ENCODE measurements at regions not wholly inside any gene's neighbourhood (a gene's known extent, or its start where the extent isn't known, plus 50 kb on each side); places are given as distances from the start of the nearest gene placed in this dataset.
A peak's percentile ranks its signal among the peaks of the same experiment; 100 is the strongest.

DNA sequence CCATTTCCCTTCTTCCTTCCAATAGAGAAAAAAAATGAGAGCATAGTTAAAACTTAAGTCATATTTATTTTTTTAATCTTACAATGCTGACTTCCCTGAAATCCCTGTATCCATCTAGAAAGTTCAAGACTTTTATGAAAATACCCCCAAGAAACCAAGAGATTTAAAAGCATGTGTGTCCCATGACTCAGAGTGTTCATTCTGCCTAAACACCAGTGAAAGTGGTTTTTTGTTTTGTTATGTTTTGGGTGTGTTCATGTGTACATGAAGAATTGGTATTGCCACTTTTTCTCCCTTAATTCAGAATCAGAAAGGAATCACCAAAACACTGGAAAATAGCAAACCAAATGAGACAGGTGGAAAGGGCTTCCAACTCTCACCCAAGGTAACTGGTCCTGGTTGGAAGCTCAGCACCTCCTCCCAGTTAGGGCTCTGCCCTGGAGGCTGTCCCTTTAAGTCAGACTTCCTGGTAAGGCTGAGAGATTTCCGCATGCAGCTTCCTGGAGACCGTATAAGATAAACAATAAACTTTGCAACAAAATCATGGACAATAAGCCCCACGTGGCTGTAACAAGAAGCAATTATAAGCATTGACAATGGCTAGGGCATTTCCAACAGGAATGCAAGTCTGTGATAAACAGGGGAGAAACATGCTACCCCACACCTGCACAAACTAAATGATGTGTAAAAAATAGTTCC, 121.9 kb upstream of the ARHGEF3 start:
- peak; percentile 51 for DNase-seq

DNA sequence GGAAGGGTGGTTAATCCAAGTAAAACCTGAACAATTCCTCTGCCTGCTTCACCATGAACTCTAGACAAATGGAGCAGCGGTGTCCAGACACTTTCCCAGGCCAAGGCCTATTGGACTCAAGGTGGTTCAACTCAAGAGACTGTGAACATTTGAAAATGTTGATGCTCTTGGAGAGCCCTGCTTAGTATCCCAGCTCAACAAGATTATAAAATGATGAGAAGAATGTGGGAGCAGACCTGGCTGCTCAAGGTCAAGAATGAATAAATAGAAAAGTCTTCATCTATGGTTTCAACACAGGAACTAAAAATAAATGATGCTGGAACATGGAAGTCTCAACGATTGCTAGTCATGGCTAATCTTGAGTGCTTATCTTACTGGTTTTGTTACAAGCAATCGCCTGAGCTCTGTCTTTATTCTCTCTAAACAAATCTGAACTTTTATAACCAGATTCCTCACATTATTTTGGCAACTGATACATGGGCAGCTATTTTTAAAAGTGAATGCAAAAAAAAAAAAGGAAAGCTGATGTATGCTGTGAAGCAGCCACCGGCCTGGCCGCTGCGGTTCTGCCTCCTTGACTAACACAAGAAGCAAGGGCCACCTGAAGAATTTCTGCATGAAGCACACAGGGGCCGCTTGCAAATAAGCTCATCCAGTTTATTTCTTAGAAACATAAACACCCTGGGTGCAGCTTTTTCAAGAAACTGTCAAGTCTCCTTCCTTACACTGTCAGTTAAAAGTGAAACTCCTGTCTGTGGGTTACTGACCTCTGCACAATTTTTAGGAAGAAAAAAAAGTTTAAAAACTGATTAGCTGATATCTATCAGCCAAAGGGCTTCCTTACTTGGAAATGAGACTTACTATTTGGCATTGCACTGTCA, 120.1 kb upstream of the ARHGEF3 start:
- peak; percentile 72 for DNase-seq

DNA sequence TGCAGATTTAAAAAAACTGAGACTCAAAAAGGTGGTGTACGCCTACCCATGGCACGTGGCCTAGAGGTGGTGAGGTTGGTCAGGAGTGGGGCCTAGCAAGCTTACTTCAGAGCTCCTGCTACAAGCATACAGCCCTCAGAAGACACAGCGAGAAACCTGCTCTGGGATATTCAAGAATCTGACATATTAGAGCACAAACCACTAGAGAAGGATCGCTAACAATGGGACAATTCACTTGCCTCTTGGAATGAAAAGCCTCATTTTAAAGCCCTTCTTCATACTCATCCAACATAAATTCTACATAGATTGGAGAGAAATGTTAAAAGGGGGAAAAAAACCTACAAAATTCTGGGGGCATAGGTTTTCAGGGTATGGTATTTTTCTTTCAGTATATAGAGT, 118.0 kb upstream of the ARHGEF3 start:
- no peak for DNase-seq

DNA sequence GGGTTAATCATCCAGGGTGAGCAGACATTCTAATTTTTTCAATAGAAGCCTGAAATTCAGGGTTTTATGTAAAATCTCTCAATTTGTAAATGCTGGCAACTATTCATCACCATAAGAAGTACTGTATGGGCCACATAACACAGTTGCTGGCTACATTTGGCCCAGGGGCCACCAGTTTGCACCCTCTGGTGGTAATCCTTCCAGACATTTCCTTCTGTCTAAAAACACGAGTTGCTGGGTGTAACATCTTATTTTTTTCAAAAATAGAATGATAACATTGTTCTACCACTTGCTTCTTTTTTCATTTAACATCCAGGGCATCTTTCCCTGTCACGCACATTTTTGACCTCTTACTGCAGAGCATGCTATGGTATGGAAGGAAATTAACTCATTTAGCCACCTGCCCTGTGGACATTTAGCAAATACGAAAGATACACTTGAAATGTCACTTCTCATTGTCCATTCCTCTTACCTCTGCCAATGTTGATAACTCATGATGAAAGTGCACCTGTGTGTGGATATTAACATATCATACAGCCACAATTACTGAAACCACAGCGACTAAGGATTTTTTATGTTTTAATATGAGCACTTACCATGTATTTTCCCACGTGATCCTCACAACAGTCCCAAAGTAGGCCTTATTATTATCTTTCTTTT, 117.5 kb upstream of the ARHGEF3 start:
- DNase-seq = no peak

DNA sequence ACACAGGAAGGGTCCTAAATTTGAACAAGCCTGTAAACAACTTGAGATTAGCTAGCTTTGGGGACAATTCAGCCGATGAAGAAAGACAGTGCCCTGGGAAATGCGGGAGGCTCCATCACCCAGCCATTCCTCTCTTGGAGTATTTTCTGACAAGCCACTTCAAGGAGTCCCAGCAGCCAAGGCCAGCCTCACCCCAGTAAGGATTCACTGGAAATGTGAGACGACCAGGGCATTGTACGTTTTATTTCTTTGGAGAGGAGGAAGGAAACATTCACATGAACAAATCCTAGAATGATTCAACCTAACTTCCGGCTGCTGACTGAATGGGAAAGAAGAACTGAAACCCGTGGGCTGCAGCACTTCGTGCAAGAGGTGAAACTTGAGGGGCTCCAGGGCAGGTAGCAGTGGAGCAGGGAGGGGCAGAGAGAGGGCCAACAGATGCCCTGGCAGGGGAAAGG, 116.4 kb upstream of the ARHGEF3 start:
- peak; percentile 89 for DNase-seq

DNA sequence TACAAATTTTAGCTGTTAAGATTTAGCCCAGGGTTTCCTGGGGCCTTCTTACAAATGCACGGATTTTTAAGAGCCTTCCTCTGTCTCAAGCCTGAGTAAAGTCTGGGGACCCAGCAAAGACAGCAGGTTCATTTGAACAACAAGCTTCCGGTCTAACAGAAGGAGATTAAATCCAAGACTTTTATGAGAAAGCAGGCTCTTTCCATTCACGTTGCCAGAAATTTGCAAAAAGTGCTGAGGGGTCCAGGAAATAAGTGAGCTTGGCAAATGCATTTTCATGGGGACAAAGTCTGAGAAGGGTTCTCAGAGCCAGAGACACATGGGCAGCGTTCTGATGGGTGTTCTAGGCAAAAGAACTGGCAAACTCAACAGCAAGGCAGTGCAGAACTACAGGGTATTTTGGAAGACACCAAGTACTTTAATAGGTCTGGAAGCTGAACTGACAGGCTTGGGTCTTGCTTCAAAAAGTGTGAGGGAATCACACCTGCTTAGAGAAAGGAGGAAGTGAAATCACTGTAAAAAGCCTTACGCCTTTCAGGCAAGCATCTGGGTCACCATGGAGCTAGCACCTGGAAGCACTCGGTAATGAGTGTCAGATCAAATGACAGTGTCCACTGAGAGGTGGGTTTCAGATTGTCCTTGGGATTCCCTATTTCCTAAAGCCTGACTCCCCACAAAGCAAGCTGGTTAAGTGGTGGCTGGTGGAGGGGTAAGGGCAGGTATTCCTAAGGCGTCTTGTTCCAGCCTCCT, 115.8 kb upstream of the ARHGEF3 start:
- peak; percentile 36 for DNase-seq

DNA sequence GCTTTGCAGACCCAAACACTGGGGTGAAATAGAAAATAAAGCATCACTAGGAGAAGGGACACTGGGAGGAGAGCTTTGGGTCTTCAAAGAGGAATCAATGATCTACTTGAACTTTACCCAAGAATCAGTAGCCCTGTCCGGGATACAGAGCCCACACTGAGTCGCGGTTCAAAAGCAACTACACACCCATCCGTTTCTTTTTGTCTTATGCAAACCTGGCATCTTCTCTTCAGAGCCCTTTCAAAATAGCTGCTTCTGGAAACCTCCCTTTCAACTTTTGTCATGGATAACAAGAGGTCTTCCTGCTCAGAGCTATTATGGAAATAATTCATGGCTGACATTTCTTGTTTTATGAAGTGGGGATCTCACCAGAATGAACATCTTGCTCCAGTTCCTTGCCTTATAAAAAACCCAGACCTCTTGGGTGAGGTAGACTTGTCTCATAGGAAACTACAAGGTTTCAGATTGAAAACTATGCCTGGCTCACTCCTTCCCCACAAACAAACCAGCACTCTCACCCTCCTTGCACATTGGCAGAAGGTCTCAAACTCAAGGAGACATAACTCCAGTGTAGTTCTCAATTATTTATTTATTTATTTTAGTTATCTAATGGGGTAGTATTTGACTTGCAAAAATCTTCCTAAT, 115.1 kb upstream of the ARHGEF3 start:
- peak; percentile 71 for DNase-seq

DNA sequence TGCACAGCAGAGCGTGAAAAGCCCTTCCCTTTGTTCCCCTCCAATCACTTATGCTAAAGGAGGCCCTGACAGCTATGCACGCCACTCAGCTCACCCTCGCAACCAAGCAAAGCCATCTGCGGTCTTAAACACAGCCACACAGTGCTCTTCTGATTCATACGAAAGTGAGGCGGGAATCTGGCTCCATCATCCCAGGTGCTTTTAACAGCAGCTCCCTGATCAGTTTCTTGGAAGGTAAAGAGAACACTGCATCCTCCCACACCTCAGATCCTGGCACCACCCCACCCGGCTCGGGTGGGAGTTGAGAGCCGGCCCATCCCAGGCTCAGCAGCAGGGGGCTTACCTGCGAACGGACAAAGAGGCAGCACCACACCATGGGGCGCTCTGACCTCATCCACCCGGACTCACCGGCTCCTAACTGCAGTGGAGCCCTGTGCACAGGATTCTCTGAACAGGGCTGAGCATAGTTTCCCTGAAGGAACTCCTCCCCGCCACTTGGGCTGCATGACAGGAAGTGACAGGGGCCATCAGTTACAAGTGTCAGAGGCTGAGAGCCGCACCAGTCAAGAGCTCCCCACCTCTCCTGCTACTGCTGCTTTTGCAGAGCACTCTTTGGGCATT, 114.3 kb upstream of the ARHGEF3 start:
- DNase-seq = peak; percentile 88

DNA sequence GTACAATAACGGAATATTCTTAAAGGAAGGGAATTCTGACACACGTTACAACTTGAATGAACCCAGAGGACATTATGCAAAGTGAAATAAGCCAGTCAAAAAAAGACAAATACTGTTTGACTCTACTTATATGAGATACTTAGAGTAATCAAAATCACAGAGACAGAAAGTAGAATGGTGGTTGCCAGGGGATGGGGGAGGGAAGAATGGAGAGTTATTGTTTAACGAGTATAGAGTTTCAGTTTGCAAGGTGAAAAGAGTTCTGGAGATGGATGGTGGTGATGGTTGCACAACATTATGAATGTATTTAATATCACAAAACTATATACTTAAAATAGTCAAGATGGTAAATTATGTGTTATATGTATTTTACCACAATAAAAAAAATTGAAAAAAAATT, 112.9 kb upstream of the ARHGEF3 start:
- peak; percentile 50 for DNase-seq

DNA sequence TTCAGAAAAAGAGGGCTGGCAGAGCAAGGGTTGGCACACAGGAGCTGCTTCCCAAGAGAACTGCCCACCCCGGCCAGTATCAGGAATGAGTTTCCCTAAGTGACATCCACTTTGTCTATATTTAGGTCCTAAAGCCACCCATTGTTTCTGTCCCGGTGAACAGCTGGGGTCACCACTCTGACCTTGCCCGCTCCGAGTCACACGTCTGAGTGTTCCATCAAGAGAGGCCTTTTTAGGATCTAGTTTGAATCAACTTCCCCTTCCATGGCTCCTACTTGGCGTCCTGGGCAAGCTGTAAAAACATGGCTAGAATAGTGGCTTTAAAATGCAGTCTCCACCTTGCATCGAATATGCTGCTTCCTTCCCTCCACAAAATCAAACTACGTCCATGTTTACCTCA, 109.6 kb upstream of the ARHGEF3 start:
- DNase-seq = no peak

DNA sequence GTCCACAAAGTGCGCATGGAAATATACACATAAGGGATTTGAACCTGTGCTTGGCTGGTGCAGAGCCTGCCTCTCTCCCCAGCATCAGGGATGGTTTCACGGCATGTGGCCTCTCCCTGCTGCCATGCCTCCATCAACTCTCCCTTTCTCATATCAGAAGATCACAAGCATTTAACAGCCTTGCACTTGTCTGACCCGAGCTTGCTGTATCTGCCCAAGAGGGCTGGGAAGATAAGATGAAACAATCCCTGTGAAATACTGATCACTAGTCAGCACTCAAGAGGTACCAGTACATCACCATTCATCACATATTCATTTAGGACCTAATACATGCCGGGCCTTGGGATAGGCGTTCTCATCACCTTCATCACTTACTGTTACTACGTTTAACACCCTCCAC, 107.6 kb upstream of the ARHGEF3 start:
- DNase-seq = no peak

DNA sequence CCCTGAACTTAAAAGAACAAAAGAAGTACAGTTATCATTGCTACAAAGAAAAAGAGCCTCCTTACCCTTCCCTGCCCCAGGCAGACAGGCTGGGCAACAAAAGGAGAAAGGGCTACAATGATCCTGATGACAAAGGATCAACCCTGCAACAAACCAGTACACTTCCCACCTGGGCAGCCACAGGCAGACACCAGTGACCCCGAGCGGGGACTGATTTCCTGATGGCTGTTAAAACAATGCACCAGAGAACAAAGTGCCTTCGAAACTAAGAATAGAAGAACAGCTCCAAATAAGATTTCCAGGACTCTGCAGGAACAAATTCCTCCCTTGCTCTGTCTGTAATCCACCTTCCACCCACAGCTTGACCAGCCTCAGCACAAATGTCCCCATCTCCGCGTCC, 106.3 kb upstream of the ARHGEF3 start:
- no peak for DNase-seq

DNA sequence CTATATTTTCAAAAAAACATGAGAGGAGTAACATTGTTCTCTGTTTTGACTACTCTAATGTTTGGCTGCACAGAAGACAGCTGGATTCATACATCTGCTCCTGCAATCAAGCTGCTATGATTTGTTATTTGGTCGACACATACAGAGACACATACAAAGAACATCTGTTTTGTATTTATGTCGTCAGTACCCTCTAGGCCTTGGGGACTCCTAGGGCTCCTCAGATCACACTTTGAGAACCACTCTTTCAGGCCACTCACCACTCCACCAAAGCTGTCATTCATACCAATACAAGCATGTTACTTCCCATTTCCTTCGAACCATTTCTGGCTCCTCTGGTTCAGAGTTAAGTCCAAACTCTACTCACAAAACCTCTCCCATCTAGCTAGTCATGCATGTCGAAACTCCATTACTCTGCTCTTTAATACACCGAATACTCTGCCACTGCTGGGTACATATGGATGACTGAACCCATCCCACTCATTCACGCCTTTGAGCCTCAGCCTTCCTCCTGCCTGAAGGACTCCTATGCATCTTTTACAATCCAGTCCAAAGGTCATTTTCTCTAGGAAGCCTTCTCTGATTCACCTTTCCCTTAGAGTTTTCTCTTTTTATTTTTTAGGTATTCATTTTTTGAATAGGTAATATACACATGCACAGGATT, 102.9 kb upstream of the ARHGEF3 start:
- DNase-seq = no peak

DNA sequence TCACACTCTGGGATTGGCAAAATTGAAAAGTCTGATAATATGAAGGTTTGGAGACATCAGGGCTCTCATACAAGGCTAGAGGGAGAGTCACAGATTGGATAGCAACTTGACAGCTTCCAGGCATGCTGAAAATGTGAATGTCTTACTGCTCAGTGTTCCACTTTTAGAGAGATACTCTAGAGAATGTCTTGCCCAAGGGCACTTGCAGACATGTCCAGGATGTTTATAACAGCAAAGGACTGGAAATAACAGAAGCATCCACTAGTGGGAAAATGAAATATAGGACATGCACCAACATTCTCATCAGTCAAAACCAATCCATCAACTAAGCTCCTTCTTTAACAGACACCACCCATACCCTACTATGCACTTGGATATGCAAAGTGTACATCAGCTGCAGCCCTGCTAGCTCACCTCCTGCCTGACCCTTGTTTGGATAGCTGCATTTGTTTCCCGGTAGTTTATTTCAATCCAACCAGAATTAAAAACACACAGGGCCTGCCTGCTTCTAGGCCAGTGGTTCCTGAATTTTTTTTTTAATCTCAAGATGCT, 101.6 kb upstream of the ARHGEF3 start:
- DNase-seq = no peak

DNA sequence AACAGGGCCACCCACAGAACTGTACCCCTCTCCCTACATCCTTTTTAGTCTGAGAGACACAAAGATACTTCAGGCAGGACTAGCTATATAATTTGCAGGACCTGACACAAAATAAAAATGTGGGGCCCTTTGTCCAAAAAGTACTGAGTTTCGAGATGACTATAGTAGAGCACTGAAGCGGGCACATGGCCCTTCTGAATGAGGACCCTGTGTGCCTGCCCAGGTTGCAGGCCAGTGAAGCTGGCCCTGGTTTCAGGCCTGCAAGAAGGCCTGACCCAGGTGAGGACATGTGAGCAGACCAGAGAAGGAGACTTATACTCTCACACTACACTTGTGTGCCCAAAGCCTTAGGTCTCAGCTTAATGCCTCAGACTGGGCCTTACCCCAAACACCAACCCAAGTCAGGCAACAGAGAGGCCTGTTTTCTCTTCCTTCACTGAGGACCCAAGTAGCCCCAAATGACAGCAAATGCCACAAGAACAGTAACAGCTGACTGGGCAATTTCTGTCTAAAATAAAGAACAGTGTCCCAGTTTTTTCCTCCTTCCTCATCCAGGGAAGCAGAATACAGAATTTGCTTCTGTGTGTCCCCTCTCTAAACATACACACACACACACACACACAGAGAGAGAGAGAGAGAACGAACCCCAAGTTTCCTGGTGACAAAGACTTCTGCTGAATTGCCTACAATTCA, 100.9 kb upstream of the ARHGEF3 start:
- no peak for DNase-seq

DNA sequence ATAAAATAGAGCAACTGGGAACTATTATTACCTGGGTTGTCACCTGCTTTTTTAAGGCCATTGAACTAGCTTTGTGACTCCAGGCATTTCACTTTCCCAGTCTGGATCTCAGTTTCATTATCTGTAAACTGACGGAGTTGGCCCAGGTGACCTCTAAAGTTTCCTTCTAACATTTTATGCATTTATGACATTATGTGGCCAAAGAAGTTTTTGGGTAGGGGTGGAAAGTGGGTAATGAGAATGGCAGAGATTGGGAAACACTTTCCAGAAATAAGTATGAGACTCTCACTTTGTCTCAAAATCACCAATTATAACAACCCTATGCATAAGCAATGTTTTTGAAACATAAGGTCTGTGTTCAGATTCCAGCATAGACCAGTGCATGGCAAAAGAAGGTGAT, 99.1 kb upstream of the ARHGEF3 start:
- no peak for DNase-seq

DNA sequence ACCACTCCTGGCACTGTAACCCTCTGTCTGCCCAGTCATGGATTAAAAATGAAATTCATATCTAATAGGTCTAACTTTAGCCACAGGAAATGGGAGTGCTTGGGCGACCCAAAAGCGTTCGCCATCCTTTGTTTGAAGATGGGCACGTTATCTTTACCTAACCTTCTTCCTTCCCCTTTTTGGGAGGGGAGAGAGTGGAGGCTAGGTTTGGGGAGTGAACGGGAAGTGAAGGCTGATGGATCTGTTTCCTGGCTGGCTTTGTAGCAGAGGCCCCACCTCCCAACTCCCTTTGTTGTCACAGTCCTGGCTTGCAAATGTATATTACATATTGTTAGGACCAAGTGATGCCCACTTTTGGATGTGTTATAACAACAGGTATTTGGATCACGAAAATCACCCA, 98.1 kb upstream of the ARHGEF3 start:
- no peak for DNase-seq

DNA sequence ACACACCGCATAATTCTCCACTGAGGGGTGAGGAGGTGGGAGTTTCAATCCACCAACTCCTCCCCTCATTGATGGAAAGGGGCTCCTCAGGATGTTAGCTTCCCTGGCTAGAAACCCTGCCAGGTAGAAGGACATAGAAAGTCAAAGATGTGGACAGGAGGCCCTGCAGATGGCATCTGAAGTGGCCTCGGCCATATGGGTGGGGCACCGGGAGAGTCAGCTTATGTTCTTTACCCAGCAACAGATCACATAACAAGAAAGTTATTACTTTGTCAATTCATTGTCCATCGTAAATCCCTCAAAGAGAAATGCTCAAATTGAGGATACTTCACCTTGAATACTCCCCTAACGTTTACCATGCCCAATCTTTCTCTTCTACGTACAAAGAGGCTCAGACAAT, 97.3 kb upstream of the ARHGEF3 start:
- no peak for DNase-seq

DNA sequence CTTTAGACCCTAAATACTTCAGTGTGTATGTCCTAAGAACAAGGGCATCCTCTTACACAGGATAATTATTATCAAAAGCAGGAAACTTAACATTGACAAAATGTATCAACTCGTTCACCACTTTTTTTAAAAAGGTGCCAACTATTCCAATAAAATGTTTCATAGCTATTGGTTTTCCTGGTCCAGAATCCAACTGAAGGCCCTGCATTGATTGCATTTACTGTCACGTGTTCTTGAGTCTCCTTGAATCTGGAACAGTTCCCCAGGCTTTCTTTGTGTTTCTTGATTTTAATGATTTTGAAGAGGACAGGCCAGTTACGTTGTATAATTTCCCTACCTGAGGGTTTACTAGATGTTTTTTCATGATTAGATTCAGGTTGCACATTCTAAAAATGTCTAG, 94.6 kb upstream of the ARHGEF3 start:
- DNase-seq = no peak

DNA sequence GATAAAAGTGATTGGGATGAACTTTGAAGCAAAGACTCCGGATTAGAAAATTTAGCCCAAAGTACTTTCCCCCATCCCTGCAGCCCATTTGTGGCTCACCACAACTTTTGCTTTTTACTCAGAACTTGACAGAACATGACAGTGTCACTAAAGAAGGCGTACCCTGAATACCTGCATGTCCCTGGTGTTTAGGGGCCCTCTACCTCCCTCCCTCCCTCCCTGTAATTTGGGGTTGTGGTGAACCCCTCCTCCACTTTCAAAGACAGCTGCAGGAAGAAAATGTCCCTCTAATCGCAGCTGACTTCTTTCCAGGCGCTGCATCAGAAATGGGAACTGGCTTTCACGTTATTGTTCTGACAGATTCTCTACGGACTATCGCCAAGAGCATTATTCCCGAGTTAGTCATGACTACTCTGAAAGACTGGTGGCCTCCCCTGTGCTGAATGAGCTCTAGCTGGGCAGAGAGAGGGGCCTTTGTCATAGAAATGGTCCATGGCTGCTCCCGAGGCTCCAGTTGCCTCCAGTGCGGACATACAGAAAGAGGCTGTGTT, 93.2 kb upstream of the ARHGEF3 start:
- peak; percentile 64 for DNase-seq
